SU-DHL-6 (cell line): ENCODE measurements at regions not wholly inside any gene's neighbourhood (a gene's known extent, or its start where the extent isn't known, plus 50 kb on each side); places are given as distances from the start of the nearest gene placed in this dataset.
"Not testable (repeated sequence)": the region's sequence is repeated elsewhere in the genome, so short reads cannot be mapped to it uniquely, and the experiment has no call there.

ENCODE experiments used
- H2AFZ ChIP-seq: fragments of 200-600 bp; sonication (generic); 2 replicates; pipeline ENCODE4 v1.6.1; 2014; ENCODE audit warnings: low read depth, mild to moderate bottlenecking, moderate library complexity, mixed read lengths, antibody characterized with exemption, low read length; ENCODE audit not compliant: severe bottlenecking
- H3F3A ChIP-seq: fragments of 200-600 bp; shearing (Covaris generic); 2 replicates; pipeline ENCODE4 v1.6.0; 2016; ENCODE audit warnings: antibody characterized with exemption, mild to moderate bottlenecking; ENCODE audit not compliant: insufficient read depth
- H3K27ac ChIP-seq: fragments of 200-600 bp; sonication (generic); 2 replicates; pipeline ENCODE4 v1.5.1; 2016; ENCODE audit warnings: low read depth, mild to moderate bottlenecking, low read length, moderate library complexity, mixed read lengths
- H3K27me3 ChIP-seq: fragments of 200-600 bp; sonication (generic), shearing (Covaris generic); 2 replicates; pipeline ENCODE4 v1.6.0; 2014; ENCODE audit warnings: mild to moderate bottlenecking, low read length
- H3K36me3 ChIP-seq: fragments of 200-600 bp; sonication (generic); 2 replicates; pipeline ENCODE4 v1.6.1; 2014; ENCODE audit warnings: mild to moderate bottlenecking, low read length, mixed read lengths
- H3K4me2 ChIP-seq: fragments of 300-600, 200-600 bp; shearing (Covaris generic), sonication (generic); 2 replicates; pipeline ENCODE4 v1.6.0; 2014; ENCODE audit warnings: low read length, low read depth, mild to moderate bottlenecking; ENCODE audit not compliant: poor library complexity, severe bottlenecking
- H3K4me3 ChIP-seq: fragments of 200-600 bp; sonication (generic); 2 replicates; pipeline ENCODE4 v1.5.1; 2014; ENCODE audit warnings: antibody characterized with exemption, low read length, mild to moderate bottlenecking, mixed read lengths; ENCODE audit not compliant: insufficient read depth, poor library complexity, severe bottlenecking
- H3K79me2 ChIP-seq: fragments of 200-600 bp; sonication (generic); 2 replicates; pipeline ENCODE4 v1.6.1; 2014; ENCODE audit warnings: mild to moderate bottlenecking, low read length, moderate library complexity; ENCODE audit not compliant: insufficient read depth
- H3K9ac ChIP-seq: fragments of 200-600 bp; sonication (generic); 2 replicates; pipeline ENCODE4 v1.7.0; 2014; ENCODE audit warnings: mild to moderate bottlenecking, low read length
- H3K9me2 ChIP-seq: fragments of 200-600 bp; sonication (generic); replicated peaks from 2 replicates; pipeline ENCODE4 v1.6.1; 2014; ENCODE audit warnings: low read length; ENCODE audit not compliant: insufficient read depth
- H3K9me3 ChIP-seq: fragments of 200-600 bp; sonication (generic); 2 replicates; pipeline ENCODE4 v1.6.1; 2014; ENCODE audit warnings: low read length, mixed read lengths; ENCODE audit not compliant: insufficient read depth
- H4K20me1 ChIP-seq: fragments of 200-600 bp; sonication (generic); 2 replicates; pipeline ENCODE4 v1.6.1; 2014; ENCODE audit warnings: low read depth, mild to moderate bottlenecking, antibody characterized with exemption, low read length, moderate library complexity, mixed read lengths
- EZH2phosphoT487 ChIP-seq: fragments of 200-600 bp; sonication (generic), shearing (Covaris generic); conservative IDR thresholded peaks from 2 replicates; pipeline ENCODE4 v1.6.1; 2018; ENCODE audit warnings: mild to moderate bottlenecking, antibody characterized with exemption, low read length, moderate library complexity, mixed read lengths
- TF ChIP-seq, protein P1 (sequence below): fragments of 200-600 bp; sonication (generic); IDR thresholded peaks from one replicate; pipeline ENCODE4 v1.5.1; 2017; ENCODE audit warnings: antibody characterized with exemption, mild to moderate bottlenecking, low read length, moderate library complexity; ENCODE audit not compliant: insufficient read depth, poor library complexity, severe bottlenecking

- H3K4me2 ChIP-seq, H3K79me2 ChIP-seq: not testable (repeated sequence)
Observed at GRCh38 chr11:71764695-71765491, 68.1 kb upstream of the DEFB108B start.

DNA sequence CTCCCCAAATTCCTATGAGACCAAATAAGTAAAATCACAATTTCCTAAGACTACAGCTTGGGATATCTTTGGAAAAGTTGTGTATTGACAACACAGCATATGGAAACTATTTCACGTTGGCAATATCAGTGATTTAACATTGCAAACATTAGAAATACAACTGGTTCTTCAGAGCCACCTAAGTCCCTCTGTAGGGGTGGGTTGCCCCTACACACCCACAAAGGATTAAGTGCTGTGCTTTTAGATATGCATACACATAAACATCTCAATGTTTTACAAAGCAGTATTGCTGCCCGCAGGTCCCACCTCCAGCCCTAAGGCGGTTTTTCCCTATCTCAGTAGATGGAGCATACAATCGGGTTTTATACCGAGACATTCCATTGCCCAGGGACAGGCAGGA, 66.0 kb upstream of the DEFB108B start:
- not testable (repeated sequence) for H3K27ac ChIP-seq, H3K79me2 ChIP-seq, H3K36me3 ChIP-seq, H2AFZ ChIP-seq, H4K20me1 ChIP-seq, H3K9me2 ChIP-seq, H3K4me3 ChIP-seq, H3K27me3 ChIP-seq, H3K4me2 ChIP-seq, H3K9me3 ChIP-seq, H3F3A ChIP-seq, H3K9ac ChIP-seq

More at GRCh38 chr11:71764695-71765491, 68.1 kb upstream of the DEFB108B start:
- H3K27ac ChIP-seq, H3K9ac ChIP-seq, H3K27me3 ChIP-seq, H3K36me3 ChIP-seq, H4K20me1 ChIP-seq, H3K4me3 ChIP-seq, H3K9me3 ChIP-seq, H2AFZ ChIP-seq, H3K9me2 ChIP-seq, H3F3A ChIP-seq: not testable (repeated sequence)

DNA sequence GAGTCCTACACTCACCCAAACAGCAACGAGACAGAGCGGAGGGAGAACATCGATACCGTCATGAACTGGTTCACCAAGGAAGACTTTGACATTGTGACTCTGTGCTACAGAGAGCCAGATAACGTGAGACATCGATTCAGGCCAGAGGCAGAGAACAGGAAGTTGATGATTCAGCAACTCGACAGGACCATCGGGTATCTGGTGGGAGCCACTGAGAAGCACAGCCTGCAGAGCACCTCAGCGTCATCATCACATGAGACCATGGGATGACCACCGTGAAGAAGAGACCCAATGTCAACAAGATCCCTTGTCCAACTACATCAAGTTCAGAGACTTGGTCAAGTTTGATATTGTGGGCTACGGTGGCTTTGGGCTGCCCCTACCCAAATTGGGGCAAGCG, 60.8 kb upstream of the DEFB108B start:
- not testable (repeated sequence) for H3K27me3 ChIP-seq, H3K36me3 ChIP-seq, H3F3A ChIP-seq, H3K79me2 ChIP-seq, H2AFZ ChIP-seq, H3K4me3 ChIP-seq, H3K27ac ChIP-seq, H3K4me2 ChIP-seq, H4K20me1 ChIP-seq, H3K9me2 ChIP-seq, H3K9ac ChIP-seq, H3K9me3 ChIP-seq

- no peaks in the 10 kb centered on the region for H3K27me3 ChIP-seq
- H3K79me2 ChIP-seq, result no peaks in the 10 kb centered on the region
- no peak overlapping the region for H2AFZ ChIP-seq
- TF ChIP-seq, protein P1, sequence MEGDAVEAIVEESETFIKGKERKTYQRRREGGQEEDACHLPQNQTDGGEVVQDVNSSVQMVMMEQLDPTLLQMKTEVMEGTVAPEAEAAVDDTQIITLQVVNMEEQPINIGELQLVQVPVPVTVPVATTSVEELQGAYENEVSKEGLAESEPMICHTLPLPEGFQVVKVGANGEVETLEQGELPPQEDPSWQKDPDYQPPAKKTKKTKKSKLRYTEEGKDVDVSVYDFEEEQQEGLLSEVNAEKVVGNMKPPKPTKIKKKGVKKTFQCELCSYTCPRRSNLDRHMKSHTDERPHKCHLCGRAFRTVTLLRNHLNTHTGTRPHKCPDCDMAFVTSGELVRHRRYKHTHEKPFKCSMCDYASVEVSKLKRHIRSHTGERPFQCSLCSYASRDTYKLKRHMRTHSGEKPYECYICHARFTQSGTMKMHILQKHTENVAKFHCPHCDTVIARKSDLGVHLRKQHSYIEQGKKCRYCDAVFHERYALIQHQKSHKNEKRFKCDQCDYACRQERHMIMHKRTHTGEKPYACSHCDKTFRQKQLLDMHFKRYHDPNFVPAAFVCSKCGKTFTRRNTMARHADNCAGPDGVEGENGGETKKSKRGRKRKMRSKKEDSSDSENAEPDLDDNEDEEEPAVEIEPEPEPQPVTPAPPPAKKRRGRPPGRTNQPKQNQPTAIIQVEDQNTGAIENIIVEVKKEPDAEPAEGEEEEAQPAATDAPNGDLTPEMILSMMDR, result no peak
- no peak for TF ChIP-seq EZH2phosphoT487
- H3F3A ChIP-seq, result no peaks in the 10 kb centered on the region
- H4K20me1 ChIP-seq, result no peaks in the 10 kb centered on the region
- H3K4me3 ChIP-seq, result no peak overlapping the region
- no peak overlapping the region for H3K4me2 ChIP-seq
- H3K9me2 ChIP-seq, result no peaks in the 10 kb centered on the region
- H3K9me3 ChIP-seq, result no peaks in the 10 kb centered on the region
- H3K36me3 ChIP-seq, result no peaks in the 10 kb centered on the region
- H3K27ac ChIP-seq, result no peak overlapping the region
- no peak overlapping the region for H3K9ac ChIP-seq
Observed at GRCh38 chr11:71774603-71775222, 58.3 kb upstream of the DEFB108B start.

DNA sequence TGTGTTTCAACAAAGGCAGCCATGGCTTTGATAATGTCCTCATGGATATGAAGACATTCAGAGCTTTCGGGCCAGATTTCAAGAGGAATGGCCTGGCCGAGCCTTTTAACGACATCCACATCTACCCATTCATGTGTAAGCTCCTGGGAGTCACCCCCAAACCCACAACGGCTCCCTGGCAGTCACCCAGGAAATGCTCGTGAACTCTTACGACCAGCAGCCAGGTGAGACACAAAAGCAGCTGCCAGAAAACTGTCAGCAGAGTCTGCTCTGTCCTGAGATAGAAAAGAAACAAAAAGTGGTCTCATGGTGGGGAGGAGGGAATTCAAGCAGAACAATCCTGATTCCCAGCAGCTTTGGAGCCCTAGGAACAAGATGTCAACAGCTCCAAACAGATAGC, 52.9 kb upstream of the DEFB108B start:
- H3K79me2 ChIP-seq, H3K27ac ChIP-seq, H3K9ac ChIP-seq, H3K9me2 ChIP-seq, H3K4me2 ChIP-seq, H3F3A ChIP-seq, H3K4me3 ChIP-seq, H3K36me3 ChIP-seq, H2AFZ ChIP-seq, H3K9me3 ChIP-seq, H4K20me1 ChIP-seq, H3K27me3 ChIP-seq: not testable (repeated sequence)

DNA sequence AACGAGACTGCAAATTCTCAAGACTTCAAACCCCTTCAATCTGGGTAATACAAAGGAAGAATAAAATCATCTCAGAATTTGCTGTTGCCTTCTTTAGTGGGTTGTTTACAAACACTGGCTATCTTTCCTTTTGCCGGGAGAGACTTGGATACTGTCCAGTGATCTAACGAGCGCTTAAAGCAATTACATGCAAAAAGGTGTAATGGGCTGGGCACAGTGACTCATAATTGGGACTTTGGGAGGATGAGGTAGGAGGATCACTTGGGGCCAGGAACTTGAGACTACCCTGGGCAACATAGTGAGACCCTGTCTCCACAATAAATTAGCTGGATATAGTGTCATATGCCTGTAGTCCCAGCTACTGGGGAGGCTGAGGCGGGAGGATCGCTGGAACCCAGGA, 52.2 kb upstream of the DEFB108B start:
- not testable (repeated sequence) for H3K4me3 ChIP-seq, H3K9me3 ChIP-seq, H3K36me3 ChIP-seq

DNA sequence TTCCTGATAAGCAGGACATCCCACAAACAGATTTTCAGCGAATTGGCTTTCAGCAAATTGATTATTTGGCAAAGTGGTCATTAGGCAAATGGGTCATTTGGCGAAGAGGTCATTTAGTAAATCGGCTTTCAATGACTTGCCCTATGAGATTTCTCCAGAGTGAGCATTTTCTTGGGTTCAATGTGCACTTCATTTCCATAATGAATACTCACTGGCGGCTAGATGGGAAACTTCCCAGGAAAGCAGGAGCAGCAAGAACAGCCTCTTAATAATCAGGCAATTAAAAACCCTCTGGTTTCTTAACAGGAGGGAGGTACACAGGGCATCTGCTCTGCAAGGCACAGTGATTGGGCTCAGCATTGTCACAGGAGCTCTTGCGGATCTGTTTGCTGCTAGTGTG, 51.5 kb upstream of the DEFB108B start:
- not testable (repeated sequence) for H3K79me2 ChIP-seq, H3F3A ChIP-seq, H3K9me3 ChIP-seq, H3K27me3 ChIP-seq, H3K4me3 ChIP-seq, H4K20me1 ChIP-seq, H3K36me3 ChIP-seq, H3K4me2 ChIP-seq, H3K27ac ChIP-seq, H3K9ac ChIP-seq, H3K9me2 ChIP-seq, H2AFZ ChIP-seq

More for the DNA sequence above, 52.2 kb upstream of the DEFB108B start:
- not testable (repeated sequence) for H3K79me2 ChIP-seq, H3K9me2 ChIP-seq, H3K9ac ChIP-seq, H3F3A ChIP-seq, H3K27me3 ChIP-seq, H2AFZ ChIP-seq, H3K4me2 ChIP-seq, H3K27ac ChIP-seq, H4K20me1 ChIP-seq
